K562 (cell line): ENCODE measurements at regions not wholly inside any gene's neighbourhood (a gene's known extent, or its start where the extent isn't known, plus 50 kb on each side); places are given as distances from the start of the nearest gene placed in this dataset.

ENCODE experiments used
- BMI1 ChIP-seq: fragments of 150-350 bp; IDR thresholded peaks from 2 replicates; pipeline ENCODE4 v1.6.1; 2014; ENCODE audit warnings: low read length
- CTBP1 ChIP-seq: fragments of 450-650 bp; IDR thresholded peaks from 2 replicates; pipeline ENCODE4 v1.6.1; 2016; ENCODE audit warnings: borderline replicate concordance
- HDAC2 ChIP-seq: fragments of 450-650 bp; IDR thresholded peaks from 2 replicates; pipeline ENCODE4 v1.6.1; 2016; ENCODE audit warnings: mild to moderate bottlenecking
- MYNN ChIP-seq, 2 experiments: sonication (generic); formaldehyde crosslinking in 1 of 2; IDR thresholded peaks; 2 replicates each; pipeline versions ENCODE4 v1.5.0 to v1.6.1; 2016 to 2020; ENCODE audit warnings: antibody characterized with exemption in 1 of 2, missing genetic modification reagents in 1 of 2
- NR2F6 ChIP-seq: fragments of 450-650 bp; formaldehyde crosslinking; IDR thresholded peaks from 2 replicates; pipeline ENCODE4 v1.4.0; 2020; ENCODE audit warnings: mild to moderate bottlenecking
- PHF8 ChIP-seq: fragments of 200-600 bp; sonication (generic); IDR thresholded peaks from 2 replicates; pipeline ENCODE4 v1.6.1; 2012; ENCODE audit warnings: mixed run types, mild to moderate bottlenecking, inconsistent platforms, low read length, moderate library complexity, borderline replicate concordance
- TBL1XR1 ChIP-seq, 2 experiments: IDR thresholded peaks; 2 replicates each; pipeline ENCODE4 v1.6.1; 2012; ENCODE audit warnings: improper control_type of control experiment in 2 of 2, low read length in 2 of 2, mild to moderate bottlenecking in 1 of 2
- ZNF174 ChIP-seq: fragments of 250-450 bp; sonication (Bioruptor Pico); IDR thresholded peaks from 2 replicates; pipeline ENCODE4 v1.4.0; 2020; ENCODE audit warnings: mild to moderate bottlenecking
- TF ChIP-seq, protein P1 (sequence below), 3 experiments: IDR thresholded peaks in 2 of 3; conservative IDR thresholded peaks in 1 of 3; 2 replicates each; pipeline ENCODE4 v1.5.1; 2011 to 2012; ENCODE audit warnings: low read length in 3 of 3, mild to moderate bottlenecking in 3 of 3, control low read depth in 2 of 3, improper control_type of control experiment in 1 of 3, inconsistent platforms in 1 of 3, low read depth in 1 of 3, mixed read lengths in 1 of 3, moderate library complexity in 1 of 3; ENCODE audit not compliant: insufficient read depth in 2 of 3

DNA sequence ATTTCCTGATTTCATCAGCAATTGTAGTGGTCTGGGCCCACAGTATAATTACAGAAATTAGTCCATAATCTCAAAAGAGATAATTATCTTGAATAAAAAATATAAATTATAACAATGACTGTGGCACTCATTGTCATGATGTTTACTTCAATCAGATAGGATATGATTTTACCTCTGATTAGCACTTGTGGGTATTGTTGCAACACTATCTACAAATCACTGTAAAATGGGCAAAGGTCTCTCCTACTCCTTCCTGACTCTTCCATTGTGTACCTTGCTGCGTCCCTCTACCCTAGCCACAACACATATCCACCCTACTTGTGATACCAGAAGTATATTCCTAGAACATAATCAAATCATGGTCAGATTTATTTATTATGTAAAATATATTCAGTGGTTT lies 200.9 kb upstream of the TRIB2 start:
- TF ChIP-seq, protein P1, sequence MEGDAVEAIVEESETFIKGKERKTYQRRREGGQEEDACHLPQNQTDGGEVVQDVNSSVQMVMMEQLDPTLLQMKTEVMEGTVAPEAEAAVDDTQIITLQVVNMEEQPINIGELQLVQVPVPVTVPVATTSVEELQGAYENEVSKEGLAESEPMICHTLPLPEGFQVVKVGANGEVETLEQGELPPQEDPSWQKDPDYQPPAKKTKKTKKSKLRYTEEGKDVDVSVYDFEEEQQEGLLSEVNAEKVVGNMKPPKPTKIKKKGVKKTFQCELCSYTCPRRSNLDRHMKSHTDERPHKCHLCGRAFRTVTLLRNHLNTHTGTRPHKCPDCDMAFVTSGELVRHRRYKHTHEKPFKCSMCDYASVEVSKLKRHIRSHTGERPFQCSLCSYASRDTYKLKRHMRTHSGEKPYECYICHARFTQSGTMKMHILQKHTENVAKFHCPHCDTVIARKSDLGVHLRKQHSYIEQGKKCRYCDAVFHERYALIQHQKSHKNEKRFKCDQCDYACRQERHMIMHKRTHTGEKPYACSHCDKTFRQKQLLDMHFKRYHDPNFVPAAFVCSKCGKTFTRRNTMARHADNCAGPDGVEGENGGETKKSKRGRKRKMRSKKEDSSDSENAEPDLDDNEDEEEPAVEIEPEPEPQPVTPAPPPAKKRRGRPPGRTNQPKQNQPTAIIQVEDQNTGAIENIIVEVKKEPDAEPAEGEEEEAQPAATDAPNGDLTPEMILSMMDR (IDR thresholded peaks at IDR 0.05 in 2 of 3, conservative IDR thresholded peaks at IDR 0.05 in 1 of 3; ENCODE audit: insufficient read depth in 2 of 3, low read depth in 1 of 3, low read length in 3 of 3), result no peak
- TF ChIP-seq BMI1 (no peak), PHF8 (no peak), TBL1XR1 (IDR thresholded peaks at IDR 0.05; ENCODE audit: low read length in 2 of 2) (no peak), HDAC2 (no peak), MYNN (IDR thresholded peaks at IDR 0.05) (no peak), MYNN (CRISPR knock-in tag; IDR thresholded peaks at IDR 0.05) (no peak), NR2F6 (CRISPR knock-in tag) (no peak), CTBP1 (no peak), ZNF174 (CRISPR knock-in tag) (no peak)
